GM10266 (cell line): ENCODE measurements at regions not wholly inside any gene's neighbourhood (a gene's known extent, or its start where the extent isn't known, plus 50 kb on each side); places are given as distances from the start of the nearest gene placed in this dataset.

Experiments used
- DNase-seq: peaks from one replicate; pipeline ENCODE4 v3.0.0; 2012; ENCODE audit errors: extremely low spot score
- TF ChIP-seq, protein P1 (sequence below): IDR thresholded peaks from 2 replicates; pipeline ENCODE4 v1.5.1; 2012; ENCODE audit warnings: mild to moderate bottlenecking, low read depth; ENCODE audit not compliant: control insufficient read depth, insufficient read depth; ENCODE audit errors: missing control alignments

- TF ChIP-seq, protein P1, sequence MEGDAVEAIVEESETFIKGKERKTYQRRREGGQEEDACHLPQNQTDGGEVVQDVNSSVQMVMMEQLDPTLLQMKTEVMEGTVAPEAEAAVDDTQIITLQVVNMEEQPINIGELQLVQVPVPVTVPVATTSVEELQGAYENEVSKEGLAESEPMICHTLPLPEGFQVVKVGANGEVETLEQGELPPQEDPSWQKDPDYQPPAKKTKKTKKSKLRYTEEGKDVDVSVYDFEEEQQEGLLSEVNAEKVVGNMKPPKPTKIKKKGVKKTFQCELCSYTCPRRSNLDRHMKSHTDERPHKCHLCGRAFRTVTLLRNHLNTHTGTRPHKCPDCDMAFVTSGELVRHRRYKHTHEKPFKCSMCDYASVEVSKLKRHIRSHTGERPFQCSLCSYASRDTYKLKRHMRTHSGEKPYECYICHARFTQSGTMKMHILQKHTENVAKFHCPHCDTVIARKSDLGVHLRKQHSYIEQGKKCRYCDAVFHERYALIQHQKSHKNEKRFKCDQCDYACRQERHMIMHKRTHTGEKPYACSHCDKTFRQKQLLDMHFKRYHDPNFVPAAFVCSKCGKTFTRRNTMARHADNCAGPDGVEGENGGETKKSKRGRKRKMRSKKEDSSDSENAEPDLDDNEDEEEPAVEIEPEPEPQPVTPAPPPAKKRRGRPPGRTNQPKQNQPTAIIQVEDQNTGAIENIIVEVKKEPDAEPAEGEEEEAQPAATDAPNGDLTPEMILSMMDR: no peak
- no peak for DNase-seq
These were observed 105.1 kb upstream of the DCN start for GRCh38 chr12:91287753-91288152.

DNA sequence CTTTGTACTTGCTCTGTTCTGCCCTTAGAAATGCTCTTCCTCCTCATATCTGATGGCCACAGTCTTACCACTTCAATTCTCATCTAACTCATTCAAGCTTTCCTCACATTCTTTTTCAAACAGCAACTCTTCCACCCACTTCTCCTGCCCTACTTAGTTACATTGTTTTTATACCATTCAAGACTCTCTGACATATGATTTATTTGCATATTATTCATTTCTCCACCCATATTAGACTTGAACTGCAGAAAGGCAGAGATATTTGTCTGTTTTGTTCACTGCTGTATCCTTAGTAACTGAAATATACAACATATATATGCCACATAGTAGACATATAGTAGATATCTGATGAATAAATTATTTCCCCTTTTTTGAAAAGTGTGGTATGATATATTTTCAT, 95.5 kb upstream of the DCN start:
- TF ChIP-seq, protein P1: no peak
- DNase-seq: no peak

- TF ChIP-seq, protein P1: no peak
- no peak for DNase-seq
These were observed 93.9 kb upstream of the DCN start for GRCh38 chr12:91276509-91276908.

GRCh38 chr12:91275321-91275720, 92.7 kb upstream of the DCN start:
- DNase-seq: no peak
- TF ChIP-seq, protein P1: no peak

DNA sequence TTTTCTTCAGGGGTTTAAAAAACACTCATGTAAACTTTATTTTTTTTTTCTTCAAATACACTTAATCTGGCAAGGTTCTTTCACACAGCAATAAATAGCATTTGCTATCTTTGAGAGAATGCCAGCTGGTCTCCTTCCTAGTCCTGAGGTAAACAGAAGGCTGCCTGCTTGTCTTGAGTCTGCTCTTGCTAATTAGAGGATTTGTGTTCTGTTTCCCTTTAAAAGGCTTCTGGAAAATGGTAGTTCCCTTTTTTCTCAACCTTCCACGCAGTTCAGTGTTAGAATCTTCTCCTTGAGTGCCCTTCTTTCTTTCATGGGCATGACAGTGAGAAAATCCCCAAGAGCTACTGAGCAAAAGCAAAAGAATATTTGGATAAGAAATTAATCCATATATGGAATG, 92.3 kb upstream of the DCN start:
- no peak for DNase-seq
- TF ChIP-seq, protein P1: no peak

- TF ChIP-seq, protein P1: no peak
- DNase-seq: no peak
These were observed 90.9 kb upstream of the DCN start for GRCh38 chr12:91273560-91273959.

DNA sequence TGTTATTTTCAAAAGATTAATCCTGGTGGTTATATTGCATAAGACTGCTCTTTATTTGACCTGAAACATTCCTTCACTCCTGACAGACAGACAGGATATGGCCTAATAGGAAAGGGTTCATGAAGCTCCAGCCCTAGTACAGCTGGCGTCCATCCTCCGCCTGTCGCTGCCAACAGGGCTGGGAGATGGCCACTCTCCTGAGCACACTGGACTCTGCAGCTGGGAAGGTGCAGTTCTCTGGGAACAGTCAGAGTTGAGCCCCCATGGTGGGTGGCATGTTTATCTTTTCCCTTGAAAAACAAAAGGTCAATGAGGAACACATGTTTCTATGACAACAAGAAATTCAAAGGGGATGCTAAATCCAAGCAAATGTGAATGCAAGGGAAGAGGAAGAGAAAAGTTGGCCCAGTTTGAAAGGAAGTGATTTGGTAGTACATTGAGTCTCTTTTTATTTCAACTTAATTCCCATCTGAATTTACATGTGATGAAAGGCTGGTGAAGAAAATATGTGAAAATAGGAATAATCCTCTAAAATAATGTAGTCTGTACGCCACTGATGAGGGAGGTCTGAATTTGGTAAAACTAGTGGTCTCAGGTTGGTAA, 89.9 kb upstream of the DCN start:
- no peak for DNase-seq

More for the DNA sequence above, 89.9 kb upstream of the DCN start:
- TF ChIP-seq, protein P1: no peak
